ENCODE measurements at regions not wholly inside any gene's neighbourhood (a gene's known extent, or its start where the extent isn't known, plus 50 kb on each side); places are given as distances from the start of the nearest gene placed in this dataset.

DNA sequence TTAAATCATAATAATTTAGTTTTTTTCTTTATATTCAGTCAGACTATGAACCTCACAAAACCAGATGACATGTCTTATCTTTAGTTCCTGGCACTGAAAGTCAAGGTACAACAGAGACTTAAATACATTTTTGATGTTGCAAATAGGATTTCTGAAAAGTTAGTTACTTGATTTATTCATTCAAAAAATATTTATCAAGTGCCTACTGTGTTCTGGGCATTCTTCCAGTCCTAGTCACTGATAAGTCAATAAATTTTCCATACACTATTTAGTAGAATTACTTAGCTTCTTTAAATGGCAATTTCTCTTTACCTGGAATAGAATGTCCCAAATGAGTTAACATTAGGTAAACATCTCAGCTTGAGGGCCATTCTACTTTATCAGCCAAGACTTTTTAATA, 938.3 kb upstream of the PCDH9 start:
- DNase-seq (ENCODE audit: low spot score, unreplicated experiment) = no peak
- no peaks in the 10 kb centered on the region for H3K36me3 Mint-ChIP-seq (ENCODE audit: insufficient read depth)
- H3K4me1 Mint-ChIP-seq (ENCODE audit: low read depth) = no peaks in the 10 kb centered on the region
- no peak overlapping the region for H3K27ac Mint-ChIP-seq
- no peaks in the 10 kb centered on the region for H3K9me3 Mint-ChIP-seq (ENCODE audit: low read depth)
- H3K27me3 Mint-ChIP-seq = no peaks in the 10 kb centered on the region
- H3K4me3 Mint-ChIP-seq (ENCODE audit: low read depth) = no peak overlapping the region
- no peak for TF ChIP-seq CTCF (IDR thresholded peaks at IDR 0.05; ENCODE audit: unreplicated experiment)

DNA sequence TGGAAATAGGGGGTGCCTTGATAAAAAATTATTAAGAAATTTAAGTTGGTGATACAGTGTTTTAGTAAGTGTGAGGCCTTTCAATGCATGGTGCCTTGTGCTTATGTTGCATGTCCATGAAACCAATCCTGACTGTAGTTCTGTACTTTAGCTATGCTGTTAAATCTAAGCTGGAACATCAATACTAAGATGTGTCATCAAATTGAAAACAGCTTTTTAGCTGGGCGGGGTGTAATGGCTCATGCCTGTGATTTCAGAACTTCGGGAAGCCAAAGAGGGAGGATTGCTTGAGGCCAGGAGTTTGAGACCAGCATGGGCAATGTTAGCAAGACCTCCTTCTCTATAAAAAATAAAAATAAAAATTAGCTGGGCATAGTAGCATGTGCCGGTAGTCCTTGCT, 930.3 kb upstream of the PCDH9 start:
- Mint-ChIP-seq H3K9me3 (ENCODE audit: low read depth) (peaks cover 3% of the 10 kb centered on the region), H3K27ac (no peak overlapping the region)
- DNase-seq (ENCODE audit: low spot score, unreplicated experiment) = no peak

GRCh38 chr13:68152414-68152813, 922.3 kb upstream of the PCDH9 start:
- Mint-ChIP-seq H3K27ac (no peak overlapping the region), H3K27me3 (no peaks in the 10 kb centered on the region)
- DNase-seq (ENCODE audit: low spot score, unreplicated experiment) = no peak

More for the DNA sequence above, 930.3 kb upstream of the PCDH9 start:
- Mint-ChIP-seq H3K4me1 (ENCODE audit: low read depth) (no peaks in the 10 kb centered on the region), H3K36me3 (ENCODE audit: insufficient read depth) (no peaks in the 10 kb centered on the region), H3K27me3 (no peaks in the 10 kb centered on the region), H3K4me3 (ENCODE audit: low read depth) (no peak overlapping the region)
- TF ChIP-seq CTCF (IDR thresholded peaks at IDR 0.05; ENCODE audit: unreplicated experiment) = no peak

GRCh38 chr13:68145852-68146251, 915.7 kb upstream of the PCDH9 start:
- no peak for DNase-seq (ENCODE audit: low spot score, unreplicated experiment)
- no peaks in the 10 kb centered on the region for H3K9me3 Mint-ChIP-seq (ENCODE audit: low read depth)
- TF ChIP-seq CTCF (IDR thresholded peaks at IDR 0.05; ENCODE audit: unreplicated experiment) = no peak
- no peak overlapping the region for H3K27ac Mint-ChIP-seq
- H3K4me3 Mint-ChIP-seq (ENCODE audit: low read depth) = no peak overlapping the region
- H3K27me3 Mint-ChIP-seq = no peaks in the 10 kb centered on the region
- H3K36me3 Mint-ChIP-seq (ENCODE audit: insufficient read depth) = no peaks in the 10 kb centered on the region
- H3K4me1 Mint-ChIP-seq (ENCODE audit: low read depth) = no peaks in the 10 kb centered on the region

More at GRCh38 chr13:68152414-68152813, 922.3 kb upstream of the PCDH9 start:
- TF ChIP-seq CTCF (IDR thresholded peaks at IDR 0.05; ENCODE audit: unreplicated experiment) = no peak
- H3K4me3 Mint-ChIP-seq (ENCODE audit: low read depth) = no peak overlapping the region
- H3K36me3 Mint-ChIP-seq (ENCODE audit: insufficient read depth) = peaks cover 2% of the 10 kb centered on the region
- H3K9me3 Mint-ChIP-seq (ENCODE audit: low read depth) = peaks cover 7% of the 10 kb centered on the region
- H3K4me1 Mint-ChIP-seq (ENCODE audit: low read depth) = no peaks in the 10 kb centered on the region

DNA sequence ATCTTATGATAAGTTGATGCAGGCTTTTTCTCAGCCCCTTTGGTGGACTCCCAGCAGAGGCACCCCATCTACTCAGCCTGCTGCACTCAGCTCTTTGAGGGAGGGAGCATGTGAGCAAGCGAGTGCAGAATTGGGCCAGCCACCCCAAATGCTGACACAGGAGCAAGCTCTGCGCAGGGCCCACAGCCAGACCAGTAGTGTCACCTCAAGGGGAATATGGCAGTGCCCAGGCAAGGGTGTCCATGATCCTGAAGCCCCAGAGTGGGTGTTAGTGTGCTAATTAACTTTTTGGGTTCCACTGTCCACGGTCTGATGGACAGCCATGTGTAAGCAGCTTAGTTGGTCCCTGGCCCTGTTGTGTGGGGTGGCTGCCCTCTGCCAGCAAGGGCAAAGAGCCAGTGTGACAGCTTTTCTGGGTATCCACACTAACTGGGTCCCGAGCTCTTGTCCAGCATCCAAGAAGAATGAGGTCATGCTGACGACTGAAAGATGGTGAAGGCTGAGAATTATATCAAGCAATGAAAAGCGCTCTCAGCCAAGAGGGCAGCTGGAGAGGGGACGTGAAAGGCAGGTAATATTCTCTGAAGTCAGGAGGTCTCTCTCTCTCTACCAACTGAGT, 898.3 kb upstream of the PCDH9 start:
- DNase-seq (ENCODE audit: low spot score, unreplicated experiment) = no peak
- Mint-ChIP-seq H3K27ac (peak overlapping the region; percentile 69), H3K4me3 (ENCODE audit: low read depth) (no peak overlapping the region), H3K36me3 (ENCODE audit: insufficient read depth) (no peaks in the 10 kb centered on the region), H3K4me1 (ENCODE audit: low read depth) (no peaks in the 10 kb centered on the region), H3K27me3 (no peaks in the 10 kb centered on the region), H3K9me3 (ENCODE audit: low read depth) (no peaks in the 10 kb centered on the region)
- no peak for TF ChIP-seq CTCF (IDR thresholded peaks at IDR 0.05; ENCODE audit: unreplicated experiment)

All from progenitor cell of endocrine pancreas (in vitro differentiated cells).